Activated naive CD8-positive, alpha-beta T cell treated with anti-CD3 and anti-CD28 coated beads for 36 hours (primary cell): ENCODE measurements at regions not wholly inside any gene's neighbourhood (a gene's known extent, or its start where the extent isn't known, plus 50 kb on each side); places are given as distances from the start of the nearest gene placed in this dataset.

Experiments
- DNase-seq: peaks from one replicate; pipeline ENCODE4 v3.0.0; 2021
- H3K27ac Mint-ChIP-seq: one replicate; pipeline ENCODE4 v1.8.0; 2022; ENCODE audit warnings: mild to moderate bottlenecking, moderate library complexity, mixed read lengths
- H3K27me3 Mint-ChIP-seq: one replicate; pipeline ENCODE4 v1.8.0; 2022; ENCODE audit warnings: mild to moderate bottlenecking, mixed read lengths
- H3K36me3 Mint-ChIP-seq: one replicate; pipeline ENCODE4 v1.8.0; 2021; ENCODE audit warnings: mild to moderate bottlenecking, mixed read lengths
- H3K4me1 Mint-ChIP-seq: one replicate; pipeline ENCODE4 v1.8.0; 2021; ENCODE audit warnings: mixed read lengths
- H3K4me3 Mint-ChIP-seq: one replicate; pipeline ENCODE4 v1.8.0; 2022; ENCODE audit warnings: mild to moderate bottlenecking, moderate library complexity, mixed read lengths
- H3K9me3 Mint-ChIP-seq: one replicate; pipeline ENCODE4 v1.8.0; 2022; ENCODE audit warnings: mixed read lengths

DNA sequence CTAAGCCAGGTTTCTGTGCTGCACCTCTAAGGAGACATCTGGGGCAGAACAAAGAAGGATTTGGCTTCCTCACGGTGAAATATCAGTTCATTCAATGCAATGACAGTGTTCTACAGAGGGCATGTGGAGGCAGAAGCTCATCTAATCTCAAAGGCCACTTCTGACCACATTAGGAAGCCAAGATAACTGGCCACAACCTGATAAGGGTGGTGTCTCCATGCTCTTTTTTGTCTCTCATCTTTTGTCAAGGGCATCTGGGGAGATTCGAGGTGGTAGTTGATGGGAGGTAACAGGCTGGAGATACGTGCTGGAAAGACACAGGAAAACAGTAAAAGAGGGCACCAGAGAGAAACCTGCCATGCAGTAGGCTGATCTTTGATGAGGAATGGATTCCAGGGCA is 303.9 kb downstream of the LRATD1 start:
- no peak for DNase-seq
- H3K9me3 Mint-ChIP-seq: peaks cover 1% of the 10 kb centered on the region
- H3K36me3 Mint-ChIP-seq: no peaks in the 10 kb centered on the region
- H3K4me3 Mint-ChIP-seq: no peak overlapping the region
- no peaks in the 10 kb centered on the region for H3K4me1 Mint-ChIP-seq
- H3K27ac Mint-ChIP-seq: no peak overlapping the region
- peaks cover 12% of the 10 kb centered on the region for H3K27me3 Mint-ChIP-seq

GRCh38 chr2:14937336-14937735 is 304.8 kb downstream of the LRATD1 start:
- no peak for DNase-seq
- H3K9me3 Mint-ChIP-seq: peaks cover 1% of the 10 kb centered on the region
- no peak overlapping the region for H3K4me3 Mint-ChIP-seq
- H3K4me1 Mint-ChIP-seq: no peaks in the 10 kb centered on the region
- peaks cover 12% of the 10 kb centered on the region for H3K27me3 Mint-ChIP-seq
- H3K36me3 Mint-ChIP-seq: no peaks in the 10 kb centered on the region
- no peak overlapping the region for H3K27ac Mint-ChIP-seq

DNA sequence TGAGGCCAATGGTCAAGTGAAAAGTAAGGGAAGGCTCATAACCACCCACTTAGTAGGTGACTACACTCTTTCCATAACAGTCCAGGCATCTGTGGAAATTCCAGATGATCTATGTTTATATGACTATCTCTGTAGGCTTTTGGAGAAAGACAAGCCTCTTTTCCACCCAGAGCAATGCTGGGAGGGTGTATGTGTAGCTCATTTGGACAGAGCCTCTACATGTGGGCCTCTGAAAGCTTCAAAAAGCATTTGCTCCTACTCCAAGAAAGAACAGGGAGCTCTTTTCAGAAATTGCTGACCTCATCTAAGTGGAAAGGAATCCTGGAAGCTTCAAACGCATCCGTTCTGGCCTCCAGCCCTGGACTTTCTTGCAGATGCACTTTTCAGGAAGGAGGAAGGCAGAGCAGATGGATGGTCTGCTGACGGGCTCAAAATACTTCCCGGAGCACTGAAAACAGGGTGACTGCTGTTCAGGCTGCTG is 308.7 kb downstream of the LRATD1 start:
- peaks cover 8% of the 10 kb centered on the region for H3K27me3 Mint-ChIP-seq
- peaks cover 5% of the 10 kb centered on the region for H3K9me3 Mint-ChIP-seq
- peaks cover 1% of the 10 kb centered on the region for H3K36me3 Mint-ChIP-seq
- no peak overlapping the region for H3K4me3 Mint-ChIP-seq
- no peak overlapping the region for H3K27ac Mint-ChIP-seq
- H3K4me1 Mint-ChIP-seq: no peaks in the 10 kb centered on the region
- DNase-seq: no peak

GRCh38 chr2:14942987-14943386 is 310.5 kb downstream of the LRATD1 start:
- Mint-ChIP-seq H3K9me3 (peaks cover 4% of the 10 kb centered on the region), H3K27ac (no peak overlapping the region)
- DNase-seq: no peak

GRCh38 chr2:14944562-14945346 is 312.2 kb downstream of the LRATD1 start:
- Mint-ChIP-seq H3K27ac (no peak overlapping the region), H3K4me1 (no peaks in the 10 kb centered on the region), H3K9me3 (peaks cover 4% of the 10 kb centered on the region), H3K4me3 (no peak overlapping the region), H3K36me3 (peaks cover 1% of the 10 kb centered on the region), H3K27me3 (peaks cover 4% of the 10 kb centered on the region)
- no peak for DNase-seq

More at GRCh38 chr2:14942987-14943386, 310.5 kb downstream of the LRATD1 start:
- no peaks in the 10 kb centered on the region for H3K4me1 Mint-ChIP-seq
- peaks cover 4% of the 10 kb centered on the region for H3K27me3 Mint-ChIP-seq
- no peak overlapping the region for H3K4me3 Mint-ChIP-seq
- H3K36me3 Mint-ChIP-seq: peaks cover 1% of the 10 kb centered on the region

- H3K9me3 Mint-ChIP-seq: peaks cover 6% of the 10 kb centered on the region
- no peak overlapping the region for H3K27ac Mint-ChIP-seq
- no peaks in the 10 kb centered on the region for H3K4me1 Mint-ChIP-seq
- DNase-seq: no peak
- no peak overlapping the region for H3K4me3 Mint-ChIP-seq
- H3K36me3 Mint-ChIP-seq: no peaks in the 10 kb centered on the region
- peaks cover 4% of the 10 kb centered on the region for H3K27me3 Mint-ChIP-seq
Observed at GRCh38 chr2:14951569-14952285, 319.2 kb downstream of the LRATD1 start.

DNA sequence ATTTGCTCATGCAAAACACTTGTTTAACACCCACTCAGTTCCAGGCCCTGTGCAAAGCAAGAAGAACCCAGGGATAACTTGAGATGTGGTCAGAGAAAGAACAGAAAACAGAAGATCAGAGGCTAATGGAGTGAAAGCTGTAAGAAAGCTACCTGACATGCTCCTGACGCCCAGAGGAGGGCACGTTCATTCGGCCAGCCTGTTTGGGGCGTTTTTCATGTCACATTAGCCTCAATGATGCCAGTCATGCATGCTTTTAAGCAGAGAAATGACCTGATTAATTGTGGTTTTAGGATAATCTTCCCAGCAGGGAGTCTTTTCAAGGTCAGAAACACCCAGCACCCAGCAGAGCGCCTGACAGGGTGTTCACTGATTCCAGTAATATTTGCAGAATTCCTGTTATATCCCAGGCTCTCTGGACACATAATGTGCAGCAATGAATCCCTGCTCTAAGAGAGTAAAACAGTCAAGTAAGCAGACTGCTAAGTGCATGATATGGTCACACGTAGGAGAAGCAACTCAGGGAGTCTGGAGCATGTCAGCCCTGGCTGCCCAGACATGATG is 320.0 kb downstream of the LRATD1 start:
- no peak for DNase-seq
- Mint-ChIP-seq H3K9me3 (peaks cover 6% of the 10 kb centered on the region), H3K27ac (no peak overlapping the region), H3K36me3 (no peaks in the 10 kb centered on the region), H3K4me3 (no peak overlapping the region), H3K4me1 (no peaks in the 10 kb centered on the region), H3K27me3 (peaks cover 4% of the 10 kb centered on the region)

DNA sequence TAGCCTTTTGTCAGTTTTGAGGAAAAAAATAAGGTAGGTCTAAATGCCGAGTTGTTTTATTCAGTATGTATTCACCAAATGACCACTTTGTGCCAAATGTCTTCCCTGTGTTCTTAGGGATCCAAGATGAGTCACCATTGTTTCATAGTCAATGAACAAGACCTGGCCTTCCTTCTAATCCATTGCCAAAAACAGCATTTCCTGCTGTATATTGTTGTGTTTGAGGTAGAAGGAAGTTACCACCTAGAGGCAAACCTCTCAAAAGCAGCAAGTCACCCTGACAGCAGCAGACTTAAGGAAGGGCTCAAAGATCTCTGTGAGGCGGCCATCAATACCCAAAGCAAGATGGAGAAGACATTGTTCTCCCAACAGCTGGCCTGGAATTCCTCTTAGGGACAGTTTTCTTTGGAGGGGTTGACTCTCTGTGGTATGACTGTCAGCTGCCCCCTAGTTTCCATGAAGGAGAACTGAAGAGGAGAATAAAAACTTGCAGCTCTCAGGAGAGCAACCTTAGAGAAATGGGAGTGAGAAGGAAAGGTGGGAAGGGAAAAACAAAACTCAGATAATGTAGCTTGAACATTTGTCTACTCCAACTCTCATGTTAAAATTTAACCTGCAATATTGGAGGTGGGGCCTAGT is 328.3 kb downstream of the LRATD1 start:
- Mint-ChIP-seq H3K36me3 (no peaks in the 10 kb centered on the region), H3K4me3 (no peak overlapping the region), H3K27ac (no peak overlapping the region), H3K9me3 (peaks cover 6% of the 10 kb centered on the region), H3K4me1 (no peaks in the 10 kb centered on the region), H3K27me3 (peaks cover 12% of the 10 kb centered on the region)
- no peak for DNase-seq

DNA sequence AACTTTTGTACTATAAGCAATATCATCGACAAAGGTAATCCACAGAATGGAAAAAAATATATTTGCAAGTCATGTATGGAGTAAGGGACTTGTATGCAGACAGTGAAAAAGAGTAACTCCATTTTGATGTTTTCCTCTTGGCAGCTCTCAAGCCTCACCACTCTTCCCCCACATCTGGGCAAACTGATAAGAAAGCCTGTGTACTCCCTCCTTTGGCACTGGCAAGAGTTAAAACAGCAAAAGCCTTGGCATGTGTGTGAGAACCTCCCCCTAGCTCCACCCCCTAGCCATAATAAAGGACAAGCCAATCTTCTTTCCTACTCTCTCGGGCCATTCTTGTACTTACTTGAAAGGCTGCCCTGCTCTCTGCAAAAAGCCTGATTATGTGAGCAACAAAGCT is 335.2 kb downstream of the LRATD1 start:
- Mint-ChIP-seq H3K27me3 (peaks cover 10% of the 10 kb centered on the region), H3K4me3 (no peak overlapping the region), H3K4me1 (no peaks in the 10 kb centered on the region), H3K9me3 (no peaks in the 10 kb centered on the region), H3K27ac (no peak overlapping the region), H3K36me3 (no peaks in the 10 kb centered on the region)
- DNase-seq: no peak

DNA sequence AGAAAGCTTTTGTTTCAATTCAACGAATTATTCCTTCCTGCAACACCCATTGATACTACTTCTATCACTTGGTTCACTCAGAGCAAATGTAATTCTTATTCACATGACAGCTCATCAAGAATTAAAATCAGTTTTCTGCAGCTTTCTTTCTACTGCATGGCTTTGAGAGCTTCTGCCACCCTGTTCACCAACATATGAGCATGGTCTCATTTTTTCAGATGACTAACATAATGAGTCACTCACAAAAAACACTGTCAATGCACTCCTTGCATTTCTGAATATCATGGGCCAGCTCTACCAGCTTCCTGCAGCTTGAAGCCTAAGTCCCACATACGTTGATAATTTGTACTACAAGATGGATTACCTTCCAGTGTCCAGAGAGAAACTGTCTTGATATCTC is 342.9 kb downstream of the LRATD1 start:
- Mint-ChIP-seq H3K36me3 (no peaks in the 10 kb centered on the region), H3K27me3 (peaks cover 3% of the 10 kb centered on the region), H3K27ac (no peak overlapping the region), H3K4me1 (peaks cover 6% of the 10 kb centered on the region), H3K9me3 (no peaks in the 10 kb centered on the region), H3K4me3 (no peak overlapping the region)
- DNase-seq: no peak

DNA sequence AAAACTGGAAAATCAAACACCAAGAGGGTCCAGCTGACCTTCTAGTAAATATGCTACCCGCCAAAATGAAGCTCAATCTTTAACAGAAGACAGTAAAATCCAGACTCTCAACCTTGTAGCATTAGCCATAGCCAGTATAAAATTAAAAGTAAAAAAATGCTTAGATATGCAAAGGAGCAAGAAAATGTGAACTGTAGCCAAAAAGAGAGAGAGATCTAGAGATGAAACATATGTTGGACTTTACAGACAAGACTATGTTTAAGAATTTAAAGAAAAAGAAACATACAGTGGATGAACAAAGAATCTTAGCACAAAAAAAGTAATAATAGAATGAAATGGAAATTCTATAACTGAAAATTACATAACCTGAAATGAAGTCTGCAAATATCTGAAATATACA is 344.5 kb downstream of the LRATD1 start:
- Mint-ChIP-seq H3K27ac (no peak overlapping the region), H3K9me3 (no peaks in the 10 kb centered on the region), H3K4me1 (peaks cover 6% of the 10 kb centered on the region), H3K36me3 (no peaks in the 10 kb centered on the region), H3K27me3 (peaks cover 3% of the 10 kb centered on the region), H3K4me3 (no peak overlapping the region)
- no peak for DNase-seq

DNA sequence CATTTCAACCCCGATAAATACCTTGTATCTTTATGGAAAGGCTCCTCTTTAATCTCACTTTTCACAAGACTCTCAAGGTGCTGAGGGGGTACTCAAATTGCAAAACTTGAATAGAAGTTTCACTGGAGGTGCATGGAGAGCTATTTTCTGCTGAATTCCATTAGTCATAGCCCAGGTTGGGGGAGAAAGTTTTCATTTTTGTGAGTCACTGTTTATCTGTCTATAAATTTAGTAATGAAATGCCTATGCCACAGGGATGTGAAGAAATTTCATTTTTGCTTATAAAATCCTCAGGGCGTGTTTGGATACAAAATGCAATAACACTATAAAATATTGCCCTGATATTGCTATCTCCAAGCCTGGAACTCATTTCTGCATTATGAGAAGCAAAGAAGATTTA is 346.3 kb downstream of the LRATD1 start:
- Mint-ChIP-seq H3K4me3 (no peak overlapping the region), H3K9me3 (no peaks in the 10 kb centered on the region), H3K4me1 (peaks cover 6% of the 10 kb centered on the region), H3K27ac (no peak overlapping the region), H3K27me3 (peaks cover 3% of the 10 kb centered on the region), H3K36me3 (no peaks in the 10 kb centered on the region)
- no peak for DNase-seq

DNA sequence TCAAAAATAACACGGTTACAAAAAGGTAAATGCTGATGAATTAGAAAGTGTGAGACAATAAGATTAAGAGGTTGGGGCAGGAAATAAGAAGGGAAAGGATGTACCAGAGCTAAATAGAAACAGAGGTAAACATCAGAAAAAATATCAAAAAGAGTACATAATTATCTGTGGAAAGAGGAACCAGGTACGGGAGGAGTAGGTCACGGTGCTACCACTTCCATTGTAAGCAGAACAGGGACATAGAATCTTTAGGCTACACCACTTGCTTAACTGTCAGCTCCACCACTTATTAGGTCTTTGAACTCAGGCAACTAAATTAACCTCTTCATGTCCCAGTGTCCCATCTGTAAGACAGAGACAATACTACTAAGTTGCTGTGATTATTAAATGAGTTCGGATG is 350.3 kb downstream of the LRATD1 start:
- Mint-ChIP-seq H3K4me3 (no peak overlapping the region), H3K27me3 (no peaks in the 10 kb centered on the region), H3K36me3 (no peaks in the 10 kb centered on the region), H3K9me3 (no peaks in the 10 kb centered on the region), H3K27ac (no peak overlapping the region), H3K4me1 (peaks cover 6% of the 10 kb centered on the region)
- no peak for DNase-seq

DNA sequence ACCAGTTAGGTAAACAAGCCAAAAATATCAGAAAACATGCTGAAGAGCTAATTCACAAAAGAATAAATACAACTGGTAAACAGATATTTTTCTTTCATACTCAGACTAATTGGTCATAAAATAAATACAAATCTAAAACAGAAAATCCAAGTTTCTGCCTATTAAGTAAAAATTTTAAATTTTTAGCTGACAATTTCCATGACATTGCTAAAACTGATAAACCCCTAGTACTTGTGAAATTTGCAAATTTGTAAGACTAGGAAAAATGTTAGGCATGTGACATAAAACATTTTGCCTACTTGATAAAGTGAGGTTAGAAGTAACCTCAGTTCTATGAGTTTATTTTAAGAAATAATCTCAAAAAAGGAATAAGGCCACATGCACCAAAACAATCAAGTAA is 356.1 kb downstream of the LRATD1 start:
- no peak for DNase-seq
- Mint-ChIP-seq H3K27ac (no peak overlapping the region), H3K9me3 (no peaks in the 10 kb centered on the region), H3K27me3 (no peaks in the 10 kb centered on the region), H3K4me3 (no peak overlapping the region), H3K36me3 (no peaks in the 10 kb centered on the region), H3K4me1 (no peaks in the 10 kb centered on the region)

- no peaks in the 10 kb centered on the region for H3K4me1 Mint-ChIP-seq
- DNase-seq: no peak
- no peaks in the 10 kb centered on the region for H3K9me3 Mint-ChIP-seq
- H3K27ac Mint-ChIP-seq: no peak overlapping the region
- no peak overlapping the region for H3K4me3 Mint-ChIP-seq
- H3K27me3 Mint-ChIP-seq: peaks cover 2% of the 10 kb centered on the region
- H3K36me3 Mint-ChIP-seq: no peaks in the 10 kb centered on the region
Observed at GRCh38 chr2:14991723-14992122, 359.2 kb downstream of the LRATD1 start.
